ENCODE measurements at regions not wholly inside any gene's neighbourhood (a gene's known extent, or its start where the extent isn't known, plus 50 kb on each side); places are given as distances from the start of the nearest gene placed in this dataset.
"Not testable (repeated sequence)": the region's sequence is repeated elsewhere in the genome, so short reads cannot be mapped to it uniquely, and the experiment has no call there.

DNA sequence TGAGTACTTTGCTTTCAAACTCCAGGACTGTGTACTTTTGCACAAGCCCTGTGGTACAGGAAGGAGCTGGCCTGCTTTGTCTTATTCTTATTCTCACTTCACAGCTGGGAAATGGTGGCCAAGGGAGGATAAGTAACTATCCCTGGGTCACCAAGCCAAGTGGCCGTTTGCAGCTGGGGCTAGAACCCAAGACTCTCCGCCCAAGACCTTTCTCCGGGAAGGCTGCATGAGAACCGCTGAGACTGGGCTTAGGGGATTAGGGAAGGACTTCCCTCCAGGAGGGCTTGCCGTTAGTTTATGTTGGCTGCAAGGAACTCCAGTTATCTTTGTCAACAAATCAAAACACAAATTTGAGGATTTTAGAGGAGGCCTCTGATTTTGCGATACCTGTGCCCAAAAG, 109.5 kb upstream of the ADRA1D start:
- no peak for DNase-seq (ENCODE audit: low read depth)

DNA sequence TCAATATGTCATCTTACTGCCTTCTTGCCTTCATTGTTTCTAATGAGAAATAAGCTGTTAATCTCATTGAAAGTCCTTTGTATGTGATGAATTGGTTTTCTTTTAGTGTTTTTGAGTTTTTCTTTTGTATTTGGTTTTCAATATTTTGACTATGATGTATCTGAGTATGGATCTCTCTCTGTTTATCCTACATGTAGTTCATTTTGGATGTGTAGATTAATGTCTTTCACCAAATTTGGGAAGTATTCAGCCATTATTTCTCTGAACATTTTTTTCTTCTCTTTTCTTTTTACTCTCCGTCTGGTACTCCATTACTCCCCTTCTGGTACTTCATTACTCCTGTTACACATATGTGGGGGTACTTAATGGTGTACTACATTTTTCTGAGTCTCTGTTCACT, 103.3 kb upstream of the ADRA1D start:
- DNase-seq (ENCODE audit: low read depth), result no peak

DNA sequence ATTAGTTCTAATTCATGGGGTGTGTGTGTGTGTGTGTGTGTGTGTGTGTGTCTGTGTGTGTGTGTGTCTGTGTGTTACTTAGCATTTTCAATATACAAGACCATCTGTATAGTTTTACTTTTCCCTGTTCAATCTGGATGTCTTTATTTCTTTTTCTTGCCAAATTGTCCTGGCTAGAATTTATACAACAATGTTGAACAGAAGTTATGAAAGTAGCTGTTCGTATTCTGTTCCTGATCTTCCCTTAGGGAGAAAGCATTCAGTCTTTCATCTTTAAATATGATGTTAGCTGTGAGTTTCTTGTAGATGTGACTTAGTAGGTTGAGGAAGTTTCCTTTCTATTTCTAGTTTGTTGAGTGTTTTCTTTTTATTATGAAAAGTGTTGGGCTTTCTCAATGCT, 101.0 kb upstream of the ADRA1D start:
- no peak for DNase-seq (ENCODE audit: low read depth)

DNA sequence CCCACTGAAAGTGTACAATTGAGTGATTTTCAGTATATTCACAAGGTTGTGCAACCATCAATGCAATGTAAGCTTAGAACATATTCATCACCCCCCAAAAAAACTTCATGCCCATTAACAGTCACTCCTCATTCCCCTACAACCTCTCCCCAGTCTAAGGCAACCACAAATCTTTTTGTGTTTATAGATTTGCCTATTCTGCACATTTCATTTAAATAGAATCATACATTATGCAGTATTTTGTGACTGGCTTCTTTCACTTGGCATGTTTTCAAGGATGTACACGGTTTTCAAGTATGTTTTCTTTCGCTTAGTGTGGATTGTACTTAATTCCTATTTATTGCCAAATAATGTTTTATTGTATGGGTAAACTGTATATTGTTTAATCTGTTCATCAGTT, 95.6 kb upstream of the ADRA1D start:
- DNase-seq (ENCODE audit: low read depth), result no peak

DNA sequence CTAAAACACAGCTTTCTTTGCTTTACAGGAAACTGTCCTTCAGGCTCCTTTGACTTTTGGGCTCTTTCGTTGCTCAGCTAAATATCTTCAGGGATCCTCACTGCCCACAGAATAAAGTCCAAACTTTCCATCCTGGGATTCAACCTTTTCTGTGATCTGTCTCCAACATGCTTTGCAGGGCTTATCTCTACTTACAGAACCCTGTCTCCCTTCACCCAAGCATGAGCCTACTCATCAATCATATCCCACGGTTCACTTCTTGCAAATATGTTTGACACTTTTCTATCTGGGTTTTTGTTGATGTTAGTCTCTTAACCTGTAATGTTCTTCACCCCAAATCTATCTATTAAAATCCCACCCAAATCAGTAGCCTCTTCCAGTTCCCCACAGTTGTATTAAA, 93.5 kb upstream of the ADRA1D start:
- no peak for DNase-seq (ENCODE audit: low read depth)

DNA sequence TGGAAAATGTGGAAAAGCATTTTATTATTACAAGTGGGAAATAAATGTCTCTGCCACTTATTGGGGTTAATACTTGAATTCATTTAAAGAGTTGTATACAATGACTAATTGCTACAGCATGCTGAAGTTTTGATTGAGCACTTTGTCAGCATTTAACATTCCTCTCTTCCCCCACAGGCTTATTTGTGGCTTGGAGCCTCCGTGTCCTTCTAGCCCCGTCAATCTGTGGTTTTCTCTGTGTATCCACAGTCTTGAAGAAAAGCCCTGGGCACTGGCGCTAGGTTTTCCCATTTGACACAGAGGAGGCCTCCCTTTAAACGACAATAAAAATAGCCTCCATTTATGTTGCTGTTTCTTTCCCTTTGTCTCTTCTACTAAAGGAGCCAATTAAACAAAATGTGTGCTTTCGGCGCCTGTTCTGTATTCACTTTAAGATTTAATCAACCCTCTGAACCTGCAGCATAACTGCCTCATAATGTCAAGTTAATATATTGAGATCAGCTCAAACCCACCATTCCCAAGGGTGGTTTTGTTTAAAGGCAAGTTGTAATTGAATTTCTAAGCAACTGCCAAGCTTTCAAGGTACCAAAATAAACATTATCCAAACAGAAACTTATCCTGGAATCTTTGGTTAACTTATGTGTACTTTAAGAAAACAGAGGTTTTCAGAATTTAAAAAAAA, 92.9 kb upstream of the ADRA1D start:
- DNase-seq (ENCODE audit: low read depth), result peak; percentile 70

DNA sequence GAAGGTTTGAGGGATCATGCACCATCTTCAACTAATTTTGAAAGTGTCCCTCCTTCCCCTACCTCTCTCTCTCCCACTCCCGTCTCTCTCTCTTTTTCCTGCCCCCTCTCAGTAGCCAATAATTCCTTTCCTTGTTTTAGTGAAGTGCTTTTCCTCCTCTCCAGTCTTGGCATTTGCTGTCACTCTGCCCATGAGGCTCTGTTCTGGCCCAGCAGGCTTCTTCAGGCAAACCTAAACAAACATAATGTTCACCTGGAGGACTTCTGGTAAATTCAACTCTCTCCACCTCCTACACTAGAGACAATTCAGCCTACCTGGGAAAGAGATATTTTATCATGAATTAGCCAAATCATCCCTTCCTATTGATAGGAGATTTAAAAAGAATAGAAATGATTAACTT, 86.6 kb upstream of the ADRA1D start:
- DNase-seq (ENCODE audit: low read depth), result no peak

DNA sequence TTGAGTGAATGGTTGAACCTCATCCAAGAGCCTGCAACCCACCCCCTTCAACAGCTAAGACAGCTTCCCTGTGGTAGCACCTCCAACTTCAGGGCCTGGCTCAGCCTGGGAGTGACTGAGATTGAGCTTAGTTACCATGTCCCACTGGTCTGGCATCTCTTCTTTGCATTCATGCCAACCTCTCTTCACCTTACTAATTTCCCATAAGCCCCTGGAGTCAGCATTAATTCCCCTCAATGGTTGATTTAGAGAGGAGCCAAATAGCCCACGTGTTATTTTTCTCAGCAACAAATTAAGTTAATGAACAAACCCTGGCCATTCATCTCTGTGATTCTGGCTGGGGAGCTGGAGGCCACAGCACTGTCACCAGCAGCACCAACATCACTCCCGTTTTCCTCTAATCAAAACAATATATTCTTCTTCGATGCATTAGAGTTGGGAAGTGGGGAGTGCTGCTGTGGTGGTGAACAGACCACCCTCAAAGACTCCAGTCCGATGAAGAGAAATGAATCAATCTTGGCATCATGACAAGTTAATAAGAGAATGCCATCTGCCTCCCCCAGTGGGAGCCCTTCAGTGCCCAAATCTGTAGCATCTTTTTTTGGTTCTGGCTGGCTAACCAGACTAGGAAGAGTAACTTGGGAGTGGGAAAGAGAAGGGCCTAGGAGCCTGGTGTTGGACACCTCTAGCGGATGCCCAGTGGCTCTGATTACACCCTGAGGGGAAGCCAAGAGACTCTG, 83.2 kb upstream of the ADRA1D start:
- DNase-seq (ENCODE audit: low read depth), result no peak

DNA sequence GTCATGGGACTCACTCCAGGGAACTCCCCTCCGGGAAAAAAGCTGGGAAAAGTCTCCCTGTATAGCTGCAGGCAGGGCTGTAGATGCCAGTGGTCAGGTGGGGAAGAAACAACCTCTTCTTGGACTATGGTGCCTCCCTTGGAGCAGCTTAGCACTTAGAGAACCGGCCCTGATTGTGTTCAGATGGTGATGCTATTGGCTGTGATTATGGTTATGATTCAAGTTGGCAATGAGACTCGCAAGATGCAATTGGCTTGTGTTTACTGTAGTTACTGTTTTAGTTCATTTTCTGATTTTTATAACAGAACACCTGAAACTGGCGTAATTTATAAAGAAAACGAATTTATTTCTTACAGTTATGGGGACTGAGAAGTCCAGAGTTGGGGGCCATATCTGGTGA, 80.9 kb upstream of the ADRA1D start:
- DNase-seq (ENCODE audit: low read depth), result no peak

DNA sequence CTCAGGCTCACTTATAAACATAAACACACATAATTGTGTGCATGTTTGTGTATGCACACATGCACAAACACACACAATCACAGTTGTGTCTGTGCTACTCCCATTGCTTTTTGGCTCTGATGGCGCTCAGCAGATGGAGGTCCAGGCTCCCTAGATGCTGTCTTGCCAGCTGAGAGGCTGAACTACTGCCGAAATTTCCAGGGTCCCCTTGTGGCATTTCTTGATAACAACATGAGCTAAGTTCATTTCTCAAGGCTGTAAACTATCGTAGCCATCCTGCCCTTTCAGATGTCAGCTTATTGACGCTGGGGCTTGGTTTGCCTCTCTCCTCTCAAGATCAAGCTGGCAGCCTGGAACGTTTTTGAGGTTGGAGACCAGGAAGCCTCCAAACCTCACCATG, 80.1 kb upstream of the ADRA1D start:
- no peak for DNase-seq (ENCODE audit: low read depth)

DNA sequence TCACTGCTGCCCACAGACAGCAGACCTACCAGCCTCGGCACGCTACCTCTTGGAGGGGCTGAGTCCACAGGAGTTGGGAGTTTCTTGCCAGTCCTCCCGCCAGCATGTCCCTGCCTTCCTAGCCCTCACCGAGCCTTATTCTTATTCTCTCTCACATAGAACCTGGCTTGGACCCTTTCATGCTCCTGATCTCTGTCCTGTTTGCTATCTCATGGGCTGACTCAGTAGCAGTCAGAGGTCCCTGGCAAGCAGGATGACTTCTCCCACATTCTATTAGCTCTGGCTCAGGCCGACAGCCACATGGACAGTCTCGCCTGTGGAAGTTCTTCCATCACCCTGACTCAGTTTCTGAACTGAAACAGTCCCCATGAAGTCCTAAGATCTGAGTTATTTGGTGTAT, 79.5 kb upstream of the ADRA1D start:
- DNase-seq (ENCODE audit: low read depth), result no peak

DNA sequence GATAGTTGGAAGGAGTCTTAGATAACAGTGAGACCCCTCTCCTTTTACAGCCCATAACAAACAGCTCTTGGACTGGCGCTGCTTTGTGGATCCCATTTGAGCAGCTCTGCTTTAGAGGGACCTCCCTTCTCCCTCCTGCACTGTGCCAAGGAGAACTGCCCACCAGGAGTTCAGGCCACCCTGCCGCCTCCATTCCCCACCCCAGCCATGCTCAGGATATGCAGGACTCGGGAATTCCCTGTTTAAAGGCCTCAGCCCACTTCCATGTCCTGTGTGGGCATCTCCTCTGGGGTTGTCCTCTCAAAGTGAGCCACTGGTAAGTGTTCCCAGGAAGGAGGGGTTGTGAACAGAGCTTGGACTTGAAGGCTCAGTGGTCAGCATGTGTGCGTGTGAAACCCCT, 78.9 kb upstream of the ADRA1D start:
- DNase-seq (ENCODE audit: low read depth), result no peak

DNA sequence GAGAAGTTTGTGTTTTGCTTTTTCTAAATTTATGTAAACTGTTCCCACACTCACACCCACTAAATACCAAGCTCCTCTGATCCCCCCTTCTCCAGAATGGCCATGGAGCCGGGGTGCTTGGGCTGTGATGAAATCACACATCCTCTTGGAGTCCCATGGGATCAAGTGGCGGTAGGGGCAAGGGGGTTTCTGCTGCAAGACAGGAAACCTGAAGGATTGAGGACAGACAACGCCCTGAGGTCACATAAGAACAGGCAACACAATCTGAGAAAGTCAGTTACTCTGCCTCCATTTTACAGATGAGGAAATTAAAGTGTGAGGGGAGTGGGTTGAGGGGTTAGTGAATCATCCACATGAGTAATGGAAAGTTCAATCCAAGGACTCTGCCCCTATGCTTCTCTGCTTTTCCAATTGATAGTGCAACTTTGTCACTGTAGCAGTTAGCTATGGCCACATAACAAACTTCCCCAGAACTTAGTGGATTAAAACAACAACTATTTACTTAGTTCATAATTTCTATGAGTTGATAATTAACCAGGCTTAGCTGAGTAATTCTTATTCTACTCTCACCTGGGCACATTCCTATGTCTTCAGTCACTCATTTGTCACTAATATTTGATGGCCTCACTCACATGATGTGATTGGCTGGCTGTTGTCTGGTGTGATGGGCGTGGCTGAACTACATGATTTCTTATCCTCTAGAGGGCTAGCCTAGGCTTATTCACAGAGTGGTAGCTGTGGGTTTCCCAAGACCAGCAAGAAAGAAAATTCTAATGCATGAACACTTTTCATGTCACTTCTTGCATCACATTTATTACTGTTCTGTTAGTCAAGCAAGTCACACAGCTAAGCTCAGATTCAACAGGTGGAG, 77.3 kb upstream of the ADRA1D start:
- DNase-seq (ENCODE audit: low read depth), result no peak

DNA sequence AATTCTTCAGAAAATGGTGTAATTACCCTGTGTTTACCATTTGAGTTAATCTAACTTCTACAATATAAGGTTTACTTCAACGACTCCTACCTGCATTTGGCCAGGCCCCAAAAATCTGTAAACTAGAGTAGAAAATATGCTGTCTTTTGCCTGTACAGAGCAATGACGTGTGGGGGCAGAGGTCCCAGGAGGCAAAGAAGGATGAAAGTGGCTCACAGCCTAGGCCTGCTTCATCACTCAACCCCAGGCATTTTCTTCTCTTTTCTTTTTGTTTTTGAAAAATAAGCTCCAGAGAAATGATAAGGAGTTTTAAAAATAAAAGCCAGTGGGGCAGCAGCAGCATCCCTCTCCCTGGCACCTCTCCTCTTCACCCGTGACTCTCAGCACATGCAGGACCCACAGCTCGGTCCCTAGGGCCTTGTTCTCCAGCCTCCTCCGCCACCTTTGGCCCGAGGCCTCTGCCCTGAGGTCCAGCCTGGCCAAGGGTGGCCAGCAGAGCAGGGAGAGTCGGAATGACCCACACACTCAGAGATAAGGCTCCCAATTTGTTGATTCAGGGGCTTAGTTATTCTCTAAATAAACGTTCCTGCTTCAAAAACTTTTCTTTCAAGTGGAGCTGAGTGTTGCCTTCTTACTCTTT, 76.6 kb upstream of the ADRA1D start:
- DNase-seq (ENCODE audit: low read depth), result no peak

DNA sequence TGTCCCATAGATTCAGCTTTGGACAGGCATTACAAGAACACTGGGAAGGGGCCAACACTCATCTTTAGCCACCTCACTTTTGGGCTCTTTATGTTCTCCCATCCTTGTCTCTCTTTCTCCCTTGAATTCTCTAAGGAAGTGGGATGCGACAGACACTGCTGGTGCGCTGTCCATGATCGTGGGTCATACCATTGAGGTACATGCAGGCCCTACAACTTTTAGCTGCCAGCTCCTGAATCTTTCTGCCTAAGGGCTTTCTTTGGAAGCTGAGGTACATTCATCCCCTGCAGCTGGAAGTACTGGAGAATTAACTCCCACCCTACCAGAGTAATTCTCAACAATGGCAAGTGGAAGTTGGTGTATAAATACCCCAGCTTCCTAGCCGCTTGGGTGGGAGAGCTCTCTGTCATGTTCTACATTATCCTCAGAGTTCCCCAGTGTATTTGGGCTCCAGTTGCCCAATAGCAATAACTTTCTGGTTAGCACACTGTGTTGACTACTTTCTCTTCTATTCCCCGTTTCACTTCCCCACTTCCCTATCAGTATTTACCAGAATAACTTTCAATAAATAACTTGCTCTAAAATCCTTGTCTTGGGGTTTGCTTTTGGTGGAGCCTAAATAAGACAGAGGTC, 75.6 kb upstream of the ADRA1D start:
- no peak for DNase-seq (ENCODE audit: low read depth)

DNA sequence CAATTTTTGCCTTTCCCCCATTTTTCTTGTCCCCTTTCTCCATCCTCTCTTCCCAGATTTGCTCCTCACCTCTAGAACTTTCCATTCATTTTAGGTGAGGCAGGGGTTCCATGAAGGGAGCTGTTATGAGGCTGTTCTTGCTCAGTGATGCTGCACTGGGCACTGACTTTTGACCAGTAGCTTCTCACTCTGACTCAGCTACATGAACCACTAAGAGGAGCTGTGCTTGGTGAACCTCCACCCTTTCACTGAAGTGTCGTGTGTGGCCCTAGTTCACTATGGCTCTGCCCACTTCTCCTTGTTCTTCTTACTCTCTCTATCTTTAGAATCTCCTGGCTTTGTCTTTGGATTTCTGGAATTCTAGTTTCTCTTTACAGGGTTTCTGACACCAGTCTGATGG, 73.4 kb upstream of the ADRA1D start:
- no peak for DNase-seq (ENCODE audit: low read depth)

DNA sequence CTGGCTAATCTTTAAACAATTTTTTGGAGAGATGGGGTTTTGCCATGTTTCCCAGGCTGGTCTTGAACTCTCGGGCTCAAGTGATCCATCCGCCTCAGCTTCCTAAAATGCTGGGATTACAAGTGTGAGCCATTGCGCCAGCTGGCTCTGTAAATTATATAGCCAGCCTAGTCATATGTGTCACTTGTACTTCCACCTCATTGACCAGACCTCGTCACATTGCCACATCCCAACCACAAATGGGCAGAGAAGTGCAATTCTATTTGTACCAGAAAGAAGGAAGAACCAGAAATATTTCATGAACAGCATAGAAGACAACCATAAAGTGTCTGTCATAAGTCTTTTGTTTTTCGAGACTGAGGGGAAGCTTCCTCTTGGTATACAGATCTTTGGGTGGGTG, 71.2 kb upstream of the ADRA1D start:
- DNase-seq (ENCODE audit: low read depth), result no peak

DNA sequence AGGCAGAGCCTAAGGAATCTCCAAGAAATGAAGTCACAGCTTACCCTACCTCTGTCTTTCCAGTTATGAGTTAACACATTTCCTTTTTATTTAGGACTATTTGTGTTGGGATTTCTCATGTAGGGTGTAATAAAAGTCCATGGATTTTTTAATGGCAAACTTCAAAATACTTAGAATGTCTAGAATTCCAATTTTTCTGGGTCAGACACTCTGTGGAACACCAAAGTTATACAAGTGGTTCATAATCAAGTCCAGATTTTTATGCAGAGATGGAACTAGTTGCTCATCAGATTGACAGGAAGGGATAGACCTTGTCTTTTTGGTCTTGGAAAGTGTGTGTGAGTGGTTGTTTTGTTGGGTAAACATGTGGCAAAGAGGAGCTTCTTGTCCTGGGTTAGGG, 69.8 kb upstream of the ADRA1D start:
- DNase-seq (ENCODE audit: low read depth), result no peak

DNA sequence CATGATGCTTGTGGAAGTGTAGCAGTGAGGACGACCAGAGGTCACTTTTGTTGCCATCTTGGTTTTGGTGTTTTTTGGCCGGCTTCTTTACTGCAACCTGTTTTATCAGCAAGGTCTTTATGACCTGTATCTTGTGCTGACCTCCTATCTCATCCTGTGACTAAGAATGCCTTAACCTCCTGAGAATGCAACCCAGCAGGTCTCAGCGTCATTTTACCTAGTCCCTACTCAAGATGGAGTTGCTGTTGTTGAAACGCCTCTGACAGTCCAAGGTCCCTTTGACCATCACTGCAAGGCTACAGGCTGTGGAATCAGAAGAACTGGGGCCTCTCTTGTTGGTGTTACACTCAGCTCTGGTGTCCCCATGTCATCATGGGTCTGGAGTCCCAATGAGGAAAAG, 61.5 kb upstream of the ADRA1D start:
- not testable (repeated sequence) for DNase-seq (ENCODE audit: low read depth)

DNA sequence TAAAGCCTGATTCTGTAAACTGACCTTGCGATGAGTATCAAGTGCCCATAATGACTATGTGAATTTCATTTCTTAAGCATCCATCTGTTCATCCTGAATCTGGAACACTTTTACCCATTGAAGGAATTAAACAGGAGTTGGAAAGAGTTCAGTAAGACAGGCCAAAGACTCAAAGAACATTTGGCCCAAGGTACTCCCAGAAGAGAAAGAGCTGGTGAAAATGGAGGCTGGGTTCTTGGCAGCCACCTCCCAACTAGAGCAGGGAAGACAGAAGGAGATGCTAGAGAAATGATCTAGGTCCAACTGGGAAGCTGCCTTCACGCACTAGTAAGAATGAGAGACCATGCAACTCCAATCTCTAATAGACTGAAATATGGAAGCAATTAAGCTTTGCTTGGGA, 57.1 kb upstream of the ADRA1D start:
- DNase-seq (ENCODE audit: low read depth), result no peak

DNA sequence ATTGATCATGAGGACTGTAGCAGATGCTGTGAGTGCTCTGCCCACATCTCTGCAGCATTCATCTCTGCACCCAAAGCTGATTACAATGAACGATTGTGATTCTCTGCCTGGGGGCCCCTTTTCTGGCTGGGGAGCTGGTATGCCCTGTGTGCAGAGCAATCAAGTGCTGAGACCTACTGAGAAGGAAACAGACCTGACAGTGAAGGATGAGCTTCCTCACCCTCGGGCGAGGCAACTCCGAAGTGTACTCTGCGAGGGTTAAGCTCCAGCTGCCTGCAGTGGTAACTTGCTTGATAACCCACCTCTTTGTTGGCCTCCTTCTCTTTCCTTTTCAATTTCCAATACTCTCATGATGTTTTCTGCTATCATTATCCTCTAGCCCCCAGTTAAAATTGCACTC, 56.0 kb upstream of the ADRA1D start:
- no peak for DNase-seq (ENCODE audit: low read depth)

DNA sequence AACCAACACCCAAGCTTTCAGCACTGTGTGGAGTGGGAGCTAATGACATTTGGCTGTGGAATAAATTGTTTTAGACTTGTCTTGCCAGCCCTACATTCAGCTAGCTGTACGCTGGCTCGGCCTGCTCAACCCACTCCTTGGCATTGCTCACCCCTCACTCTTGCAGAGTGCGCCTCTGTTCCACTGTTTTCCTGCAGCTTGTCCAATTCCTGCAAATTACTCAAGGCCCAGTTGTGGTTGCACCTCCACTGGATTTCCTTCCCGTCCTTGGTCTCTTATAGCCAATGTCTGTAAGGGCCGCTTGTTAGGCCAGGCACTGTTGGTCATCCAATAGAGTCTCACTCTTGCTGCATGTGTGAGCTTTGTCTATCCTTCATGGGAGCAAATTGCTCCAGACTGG, 55.5 kb upstream of the ADRA1D start:
- DNase-seq (ENCODE audit: low read depth), result no peak
